Activated naive CD8-positive, alpha-beta T cell treated with anti-CD3 and anti-CD28 coated beads, Interleukin-2, amount 10 ng/mL, durations not matched to agents 7 days and 5 days (primary cell): ENCODE measurements at regions not wholly inside any gene's neighbourhood (a gene's known extent, or its start where the extent isn't known, plus 50 kb on each side); places are given as distances from the start of the nearest gene placed in this dataset.
"Not testable (repeated sequence)": the region's sequence is repeated elsewhere in the genome, so short reads cannot be mapped to it uniquely, and the experiment has no call there.

Experiments used
- ATAC-seq: fragments of 150-1000 bp; cut with Tn5 transposase; one replicate; pipeline ENCODE4 v1.10.0; 2021; ENCODE audit warnings: low read depth, moderate library complexity
- POLR2A ChIA-PET: fragments of 350-600 bp; sonication (Branson Sonifier 250); formaldehyde crosslinking; loops from one replicate; lab custom pipeline; 2021; ENCODE audit warnings: antibody characterized with exemption; lab: Charles Lee
- DNase-seq: peaks from one replicate; pipeline ENCODE4 v3.0.0; 2021
- H3K27ac Mint-ChIP-seq: one replicate; pipeline ENCODE4 v1.8.0; 2022; ENCODE audit warnings: mild to moderate bottlenecking, mixed read lengths
- H3K27me3 Mint-ChIP-seq: one replicate; pipeline ENCODE4 v1.8.0; 2022; ENCODE audit warnings: mild to moderate bottlenecking, moderate library complexity, mixed read lengths
- H3K36me3 Mint-ChIP-seq: one replicate; pipeline ENCODE4 v1.8.0; 2021; ENCODE audit warnings: mild to moderate bottlenecking, mixed read lengths
- H3K4me1 Mint-ChIP-seq: one replicate; pipeline ENCODE4 v1.8.0; 2021; ENCODE audit warnings: mixed read lengths
- H3K4me3 Mint-ChIP-seq: one replicate; pipeline ENCODE4 v1.8.0; 2022; ENCODE audit warnings: mild to moderate bottlenecking, moderate library complexity, mixed read lengths
- H3K9me3 Mint-ChIP-seq: one replicate; pipeline ENCODE4 v1.8.0; 2021; ENCODE audit warnings: mixed read lengths

- POLR2A ChIA-PET, H3K4me1 Mint-ChIP-seq, H3K9me3 Mint-ChIP-seq, H3K36me3 Mint-ChIP-seq, H3K27ac Mint-ChIP-seq, H3K27me3 Mint-ChIP-seq, ATAC-seq, DNase-seq, H3K4me3 Mint-ChIP-seq: not testable (repeated sequence)
Observed at GRCh38 chr6:78646542-78647415, 220.6 kb upstream of the IRAK1BP1 start.

- H3K4me3 Mint-ChIP-seq, H3K27ac Mint-ChIP-seq, POLR2A ChIA-PET: not testable (repeated sequence)
Observed at GRCh38 chr6:78665819-78666218, 201.5 kb upstream of the IRAK1BP1 start.

GRCh38 chr6:78666764-78667163 lies 200.6 kb upstream of the IRAK1BP1 start:
- POLR2A ChIA-PET: no interaction called here
- no peaks in the 10 kb centered on the region for H3K36me3 Mint-ChIP-seq
- no peaks in the 10 kb centered on the region for H3K4me1 Mint-ChIP-seq
- DNase-seq (no peak), ATAC-seq (no peak)
- no peak overlapping the region for H3K4me3 Mint-ChIP-seq
- no peaks in the 10 kb centered on the region for H3K27me3 Mint-ChIP-seq
- H3K9me3 Mint-ChIP-seq: peaks cover 2% of the 10 kb centered on the region
- H3K27ac Mint-ChIP-seq: no peak overlapping the region

More at GRCh38 chr6:78665819-78666218, 201.5 kb upstream of the IRAK1BP1 start:
- not testable (repeated sequence) for H3K4me1 Mint-ChIP-seq, H3K36me3 Mint-ChIP-seq, DNase-seq, H3K27me3 Mint-ChIP-seq, H3K9me3 Mint-ChIP-seq, ATAC-seq

- ATAC-seq (no peak), DNase-seq (no peak)
- no peaks in the 10 kb centered on the region for H3K4me1 Mint-ChIP-seq
- no peaks in the 10 kb centered on the region for H3K36me3 Mint-ChIP-seq
- H3K9me3 Mint-ChIP-seq: peaks cover 2% of the 10 kb centered on the region
- no peak overlapping the region for H3K27ac Mint-ChIP-seq
- POLR2A ChIA-PET: no interaction called here
- H3K27me3 Mint-ChIP-seq: no peaks in the 10 kb centered on the region
- no peak overlapping the region for H3K4me3 Mint-ChIP-seq
Observed at GRCh38 chr6:78670156-78670555, 197.2 kb upstream of the IRAK1BP1 start.

GRCh38 chr6:78670802-78671201 lies 196.5 kb upstream of the IRAK1BP1 start:
- peaks cover 2% of the 10 kb centered on the region for H3K9me3 Mint-ChIP-seq
- POLR2A ChIA-PET: no interaction called here
- H3K4me3 Mint-ChIP-seq: no peak overlapping the region
- DNase-seq (no peak), ATAC-seq (no peak)
- no peaks in the 10 kb centered on the region for H3K4me1 Mint-ChIP-seq
- H3K36me3 Mint-ChIP-seq: no peaks in the 10 kb centered on the region
- no peaks in the 10 kb centered on the region for H3K27me3 Mint-ChIP-seq
- no peak overlapping the region for H3K27ac Mint-ChIP-seq

GRCh38 chr6:78676069-78677007 lies 191.0 kb upstream of the IRAK1BP1 start:
- ATAC-seq, H3K27me3 Mint-ChIP-seq, H3K4me3 Mint-ChIP-seq, H3K9me3 Mint-ChIP-seq, H3K36me3 Mint-ChIP-seq, POLR2A ChIA-PET, H3K27ac Mint-ChIP-seq, H3K4me1 Mint-ChIP-seq, DNase-seq: not testable (repeated sequence)

- POLR2A ChIA-PET: no interaction called here
- H3K36me3 Mint-ChIP-seq: no peaks in the 10 kb centered on the region
- no peak overlapping the region for H3K27ac Mint-ChIP-seq
- ATAC-seq (no peak), DNase-seq (no peak)
- H3K4me3 Mint-ChIP-seq: no peak overlapping the region
- H3K27me3 Mint-ChIP-seq: no peaks in the 10 kb centered on the region
- H3K9me3 Mint-ChIP-seq: no peaks in the 10 kb centered on the region
- no peaks in the 10 kb centered on the region for H3K4me1 Mint-ChIP-seq
Observed at GRCh38 chr6:78688668-78689067, 178.7 kb upstream of the IRAK1BP1 start.

GRCh38 chr6:78693835-78694234 lies 173.5 kb upstream of the IRAK1BP1 start:
- Mint-ChIP-seq H3K27ac (no peak overlapping the region), H3K9me3 (no peaks in the 10 kb centered on the region), H3K4me3 (no peak overlapping the region), H3K36me3 (no peaks in the 10 kb centered on the region), H3K27me3 (no peaks in the 10 kb centered on the region), H3K4me1 (no peaks in the 10 kb centered on the region)
- DNase-seq: no peak
- POLR2A ChIA-PET: no interaction called here
- ATAC-seq: no peak

- H3K4me3 Mint-ChIP-seq, H3K4me1 Mint-ChIP-seq, H3K36me3 Mint-ChIP-seq, H3K9me3 Mint-ChIP-seq, H3K27ac Mint-ChIP-seq, H3K27me3 Mint-ChIP-seq, ATAC-seq, POLR2A ChIA-PET, DNase-seq: not testable (repeated sequence)
Observed at GRCh38 chr6:78694628-78695027, 172.7 kb upstream of the IRAK1BP1 start.

- no peaks in the 10 kb centered on the region for H3K27me3 Mint-ChIP-seq
- POLR2A ChIA-PET: no interaction called here
- no peaks in the 10 kb centered on the region for H3K36me3 Mint-ChIP-seq
- DNase-seq (no peak), ATAC-seq (no peak)
- no peak overlapping the region for H3K4me3 Mint-ChIP-seq
- peaks cover 1% of the 10 kb centered on the region for H3K9me3 Mint-ChIP-seq
- no peak overlapping the region for H3K27ac Mint-ChIP-seq
- H3K4me1 Mint-ChIP-seq: no peaks in the 10 kb centered on the region
Observed at GRCh38 chr6:78700991-78701390, 166.4 kb upstream of the IRAK1BP1 start.

GRCh38 chr6:78701407-78701806 lies 165.9 kb upstream of the IRAK1BP1 start:
- no peak overlapping the region for H3K27ac Mint-ChIP-seq
- H3K4me1 Mint-ChIP-seq: no peaks in the 10 kb centered on the region
- ATAC-seq (no peak), DNase-seq (no peak)
- no peaks in the 10 kb centered on the region for H3K36me3 Mint-ChIP-seq
- H3K9me3 Mint-ChIP-seq: peaks cover 1% of the 10 kb centered on the region
- H3K4me3 Mint-ChIP-seq: no peak overlapping the region
- POLR2A ChIA-PET: no interaction called here
- H3K27me3 Mint-ChIP-seq: no peaks in the 10 kb centered on the region

- no peaks in the 10 kb centered on the region for H3K9me3 Mint-ChIP-seq
- no peak for DNase-seq
- no peak overlapping the region for H3K27ac Mint-ChIP-seq
- H3K36me3 Mint-ChIP-seq: no peaks in the 10 kb centered on the region
- POLR2A ChIA-PET: no interaction called here
- no peaks in the 10 kb centered on the region for H3K27me3 Mint-ChIP-seq
- ATAC-seq: no peak
- no peak overlapping the region for H3K4me3 Mint-ChIP-seq
- no peaks in the 10 kb centered on the region for H3K4me1 Mint-ChIP-seq
Observed at GRCh38 chr6:78709021-78709420, 158.3 kb upstream of the IRAK1BP1 start.

- no peak for ATAC-seq
- H3K27me3 Mint-ChIP-seq: no peaks in the 10 kb centered on the region
- POLR2A ChIA-PET: no interaction called here
Observed at GRCh38 chr6:78713564-78713963, 153.8 kb upstream of the IRAK1BP1 start.

More at GRCh38 chr6:78713564-78713963, 153.8 kb upstream of the IRAK1BP1 start:
- Mint-ChIP-seq H3K27ac (no peak overlapping the region), H3K9me3 (no peaks in the 10 kb centered on the region), H3K4me3 (no peak overlapping the region), H3K36me3 (no peaks in the 10 kb centered on the region), H3K4me1 (no peaks in the 10 kb centered on the region)
- DNase-seq: no peak
